Common myeloid progenitor, CD34-positive (primary cell): ENCODE measurements at regions not wholly inside any gene's neighbourhood (a gene's known extent, or its start where the extent isn't known, plus 50 kb on each side); places are given as distances from the start of the nearest gene placed in this dataset.

ENCODE experiments used
- CTCF ChIA-PET: fragments of 350-600 bp; sonication (Branson Sonifier 250); formaldehyde crosslinking; loops from one replicate; lab custom pipeline; 2021; ENCODE audit warnings: antibody characterized with exemption; lab: Charles Lee
- POLR2A ChIA-PET: fragments of 350-600 bp; sonication (Branson Sonifier 250); formaldehyde crosslinking; loops from one replicate; lab custom pipeline; 2021; ENCODE audit warnings: antibody characterized with exemption; lab: Charles Lee
- DNase-seq, 3 donors: peaks; one replicate each; pipeline versions ENCODE4 v3.0.0 to v3.0.0-alpha.2; 2013
- H3K27ac ChIP-seq, 2 experiments: 1 replicate in 1 of 2; 2 replicates in 1 of 2; pipeline ENCODE4 v1.7.0; 2013; ENCODE audit warnings: inconsistent platforms in 2 of 2, low read length in 2 of 2, mild to moderate bottlenecking in 2 of 2, low read depth in 1 of 2, moderate library complexity in 1 of 2; ENCODE audit not compliant: severe bottlenecking in 2 of 2, insufficient read depth in 1 of 2, poor library complexity in 1 of 2
- H3K27me3 ChIP-seq, 5 experiments: replicated peaks in 2 of 5; 1 replicate in 3 of 5; 2 replicates in 2 of 5; pipeline versions ENCODE4 v1.6.1 to v1.7.0; 2013; ENCODE audit warnings: low read length in 4 of 5, mild to moderate bottlenecking in 2 of 5, moderate library complexity in 2 of 5, inconsistent platforms in 1 of 5; ENCODE audit not compliant: insufficient read depth in 5 of 5, control insufficient read depth in 4 of 5
- H3K36me3 ChIP-seq, 4 experiments: 1 replicate in 2 of 4; 2 replicates in 2 of 4; pipeline versions ENCODE4 v1.6.1 to v1.7.0; 2013; ENCODE audit warnings: low read length in 3 of 4, control low read depth in 1 of 4, mild to moderate bottlenecking in 1 of 4; ENCODE audit not compliant: control insufficient read depth in 4 of 4, insufficient read depth in 4 of 4
- H3K4me1 ChIP-seq, 4 experiments: 1 replicate in 3 of 4; 2 replicates in 1 of 4; pipeline versions ENCODE4 v1.6.1 to v1.7.1; 2013; ENCODE audit warnings: low read length in 3 of 4, mild to moderate bottlenecking in 3 of 4, control low read depth in 1 of 4, inconsistent platforms in 1 of 4, moderate library complexity in 1 of 4; ENCODE audit not compliant: control insufficient read depth in 4 of 4, insufficient read depth in 4 of 4; ENCODE audit errors: control extremely low read depth in 1 of 4
- H3K4me3 ChIP-seq, 7 experiments: 1 replicate in 4 of 7; 2 replicates in 3 of 7; pipeline versions ENCODE4 v1.5.1 to v1.7.0; 2013; ENCODE audit warnings: mild to moderate bottlenecking in 7 of 7, low read length in 6 of 7, moderate library complexity in 6 of 7, inconsistent platforms in 2 of 7, low read depth in 2 of 7, control low read depth in 1 of 7; ENCODE audit not compliant: insufficient read depth in 4 of 7, control insufficient read depth in 1 of 7; ENCODE audit errors: extremely low read depth in 1 of 7
- H3K9me3 ChIP-seq, 5 experiments: 1 replicate in 4 of 5; 2 replicates in 1 of 5; pipeline versions ENCODE4 v1.6.1 to v1.7.1; 2013; ENCODE audit warnings: low read length in 4 of 5, mild to moderate bottlenecking in 2 of 5, inconsistent platforms in 1 of 5, low read depth in 1 of 5, moderate library complexity in 1 of 5; ENCODE audit not compliant: control insufficient read depth in 4 of 5, insufficient read depth in 2 of 5; ENCODE audit errors: control extremely low read depth in 1 of 5
- WGBS: methylation state at CpG from one replicate; pipeline ENCODE4 v1.1.5; 2013; ENCODE audit not compliant: insufficient coverage; 5-methylcytosine and 5-hydroxymethylcytosine counted together

DNA sequence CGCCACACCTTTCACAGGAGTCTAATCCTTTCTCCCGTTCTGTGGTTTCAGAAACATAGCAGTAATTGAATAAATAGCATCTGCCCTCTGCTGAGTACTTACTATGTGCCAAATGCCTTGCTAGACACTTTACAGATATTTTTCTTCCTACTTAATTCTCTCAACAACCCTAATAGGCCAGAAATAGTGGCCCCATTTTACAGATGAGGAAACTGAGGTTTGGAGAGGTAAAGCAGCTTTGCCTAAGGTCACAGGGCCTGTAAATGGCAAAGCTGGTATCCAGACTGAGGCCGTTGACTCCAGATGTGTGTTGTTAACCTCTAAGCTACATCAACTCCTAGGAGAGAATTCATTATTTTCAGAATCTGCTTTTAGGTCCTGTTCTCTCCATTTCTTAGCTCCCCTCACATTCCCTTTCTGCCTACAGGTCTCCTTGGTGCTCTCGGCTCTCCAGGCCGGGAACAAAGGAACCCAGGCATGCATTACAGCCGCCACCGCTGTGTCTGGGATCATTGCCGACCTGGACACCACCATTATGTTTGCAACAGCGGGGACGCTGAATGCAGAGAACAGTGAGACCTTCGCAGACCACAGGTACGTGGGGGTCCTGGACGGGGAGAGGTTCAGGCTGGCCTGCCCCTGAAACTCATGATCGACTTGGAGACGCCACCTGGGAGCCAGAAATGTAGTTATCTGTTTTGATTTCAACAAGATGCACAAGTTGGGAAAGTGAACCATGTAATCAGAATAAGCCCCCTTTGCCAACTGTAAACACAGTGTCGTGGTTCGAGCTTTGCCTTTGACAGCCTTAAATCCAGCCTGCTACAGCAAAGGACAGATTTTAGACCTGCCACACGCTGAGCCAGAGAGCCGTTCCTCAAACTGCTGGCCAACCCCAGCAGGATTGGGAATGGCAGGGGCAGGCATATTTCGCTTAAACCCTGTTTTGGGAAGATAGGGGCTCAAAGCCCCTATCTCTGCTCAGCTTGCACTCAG lies 246.5 kb upstream of the TPM1 start:
- no peaks in the 10 kb centered on the region for H3K36me3 ChIP-seq
- CTCF ChIA-PET: interaction anchor here (1.2 kb wide), 1 partner anchor 14 kb away, joined by 3 read pairs; no protein-coding TSS in a partner anchor
- DNase-seq: no peak
- H3K4me1 ChIP-seq: peaks cover 0 to 5% (median 2%) of the 10 kb centered on the region in 4 experiments
- POLR2A ChIA-PET: no interaction called here
- H3K4me3 ChIP-seq: no peak overlapping the region
- H3K27me3 ChIP-seq: no peaks in the 10 kb centered on the region
- 99% methylated on average over 20 of the region's 20 CpGs for WGBS
- no peak overlapping the region for H3K27ac ChIP-seq
- H3K9me3 ChIP-seq: no peaks in the 10 kb centered on the region

GRCh38 chr15:62797171-62797570 lies 245.4 kb upstream of the TPM1 start:
- Histone ChIP-seq H3K27ac (no peak overlapping the region), H3K9me3 (no peaks in the 10 kb centered on the region), H3K36me3 (no peaks in the 10 kb centered on the region), H3K27me3 (no peaks in the 10 kb centered on the region), H3K4me3 (no peak overlapping the region), H3K4me1 (peaks cover 0 to 1% (median 0%) of the 10 kb centered on the region in 4 experiments)
- ChIA-PET POLR2A (no interaction called here), CTCF (no interaction called here)
- DNase-seq: no peak
- WGBS: 95% methylated on average over 12 of the region's 15 CpGs

GRCh38 chr15:62798536-62798935 lies 244.0 kb upstream of the TPM1 start:
- 96% methylated on average over 4 of the region's 5 CpGs for WGBS
- ChIA-PET CTCF (no interaction called here), POLR2A (no interaction called here)
- Histone ChIP-seq H3K9me3 (no peaks in the 10 kb centered on the region), H3K27me3 (no peaks in the 10 kb centered on the region), H3K36me3 (no peaks in the 10 kb centered on the region), H3K27ac (no peak overlapping the region), H3K4me1 (no peaks in the 10 kb centered on the region), H3K4me3 (no peak overlapping the region)
- DNase-seq: no peak

GRCh38 chr15:62799037-62799436 lies 243.5 kb upstream of the TPM1 start:
- H3K36me3 ChIP-seq: no peaks in the 10 kb centered on the region
- H3K4me3 ChIP-seq: no peak overlapping the region
- no peaks in the 10 kb centered on the region for H3K9me3 ChIP-seq
- 100% methylated on average over 1 of the region's 6 CpGs for WGBS
- H3K4me1 ChIP-seq: no peaks in the 10 kb centered on the region
- POLR2A ChIA-PET: no interaction called here
- H3K27ac ChIP-seq: no peak overlapping the region
- no peaks in the 10 kb centered on the region for H3K27me3 ChIP-seq
- CTCF ChIA-PET: no interaction called here
- no peak for DNase-seq

GRCh38 chr15:62799919-62800318 lies 242.6 kb upstream of the TPM1 start:
- H3K9me3 ChIP-seq: no peaks in the 10 kb centered on the region
- no peaks in the 10 kb centered on the region for H3K36me3 ChIP-seq
- H3K27me3 ChIP-seq: no peaks in the 10 kb centered on the region
- ChIA-PET CTCF (interaction anchor here (1.0 to 1.3 kb wide), 2 partner anchors 13 to 16 kb away, joined by 3 to 4 read pairs; no protein-coding TSS in a partner anchor), POLR2A (no interaction called here)
- H3K4me3 ChIP-seq: no peak overlapping the region
- DNase-seq: no peak
- no peak overlapping the region for H3K27ac ChIP-seq
- 93% methylated on average over 3 of the region's 3 CpGs for WGBS
- no peaks in the 10 kb centered on the region for H3K4me1 ChIP-seq

GRCh38 chr15:62802612-62803011 lies 239.9 kb upstream of the TPM1 start:
- POLR2A ChIA-PET: no interaction called here
- CTCF ChIA-PET: no interaction called here
- H3K27me3 ChIP-seq: no peaks in the 10 kb centered on the region
- H3K4me1 ChIP-seq: no peaks in the 10 kb centered on the region
- WGBS: no CpG with 5 or more reads among the region's 2 CpGs
- H3K27ac ChIP-seq: no peak overlapping the region
- no peak for DNase-seq
- H3K4me3 ChIP-seq: no peak overlapping the region
- no peaks in the 10 kb centered on the region for H3K9me3 ChIP-seq
- no peaks in the 10 kb centered on the region for H3K36me3 ChIP-seq

DNA sequence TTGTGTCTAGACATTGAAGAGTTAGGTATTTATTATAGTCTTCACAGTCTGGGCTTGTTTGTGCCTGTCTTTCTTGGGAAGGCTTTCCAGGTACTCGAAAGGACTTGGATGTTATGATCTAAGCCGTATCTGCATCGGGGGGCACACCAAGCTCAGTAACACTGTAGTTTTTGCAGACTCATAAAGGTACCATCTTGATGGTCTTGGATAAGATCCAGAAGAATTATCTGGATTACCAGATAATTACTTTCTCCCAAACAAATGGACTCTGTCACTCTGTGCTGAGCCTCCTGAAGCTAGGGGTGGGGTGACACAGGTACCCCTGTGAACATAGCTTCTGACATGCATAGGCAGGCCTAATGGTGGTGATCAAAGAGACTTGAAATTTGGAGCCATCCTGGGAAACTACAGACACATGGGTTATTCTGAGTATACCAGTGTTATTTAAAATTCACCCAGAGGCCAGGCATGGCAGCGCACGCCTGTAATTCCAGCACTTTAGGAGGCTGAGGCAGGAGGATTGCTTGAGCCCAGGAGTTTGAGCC lies 238.6 kb upstream of the TPM1 start:
- no peak overlapping the region for H3K4me3 ChIP-seq
- H3K27ac ChIP-seq: no peak overlapping the region
- H3K9me3 ChIP-seq: no peaks in the 10 kb centered on the region
- no peaks in the 10 kb centered on the region for H3K27me3 ChIP-seq
- no peak for DNase-seq
- CTCF ChIA-PET: no interaction called here
- H3K4me1 ChIP-seq: no peaks in the 10 kb centered on the region
- H3K36me3 ChIP-seq: no peaks in the 10 kb centered on the region
- 96% methylated on average over 5 of the region's 5 CpGs for WGBS
- POLR2A ChIA-PET: no interaction called here
